ENCODE measurements at regions not wholly inside any gene's neighbourhood (a gene's known extent, or its start where the extent isn't known, plus 50 kb on each side); places are given as distances from the start of the nearest gene placed in this dataset.

DNA sequence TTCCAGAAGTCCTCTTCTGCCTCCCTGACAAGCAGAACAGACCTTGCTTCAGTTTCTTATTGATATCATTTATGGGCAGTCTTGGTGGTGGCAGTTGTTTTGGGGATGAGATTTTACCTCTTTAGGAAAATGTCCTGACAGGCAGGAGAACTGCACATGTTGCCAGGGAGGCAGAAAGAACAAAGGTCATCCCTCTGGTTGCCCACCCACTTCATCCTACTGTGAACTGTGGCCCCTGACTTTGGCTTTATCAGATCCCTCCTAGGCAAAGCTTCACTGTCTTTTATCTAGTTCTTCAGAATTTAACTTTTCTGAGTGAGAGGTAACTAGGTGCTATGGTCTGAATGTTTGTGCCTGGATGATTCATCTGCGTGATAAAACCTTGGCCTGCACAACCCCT is 2071.3 kb upstream of the CELF4 start:
- TF ChIP-seq, protein P1, sequence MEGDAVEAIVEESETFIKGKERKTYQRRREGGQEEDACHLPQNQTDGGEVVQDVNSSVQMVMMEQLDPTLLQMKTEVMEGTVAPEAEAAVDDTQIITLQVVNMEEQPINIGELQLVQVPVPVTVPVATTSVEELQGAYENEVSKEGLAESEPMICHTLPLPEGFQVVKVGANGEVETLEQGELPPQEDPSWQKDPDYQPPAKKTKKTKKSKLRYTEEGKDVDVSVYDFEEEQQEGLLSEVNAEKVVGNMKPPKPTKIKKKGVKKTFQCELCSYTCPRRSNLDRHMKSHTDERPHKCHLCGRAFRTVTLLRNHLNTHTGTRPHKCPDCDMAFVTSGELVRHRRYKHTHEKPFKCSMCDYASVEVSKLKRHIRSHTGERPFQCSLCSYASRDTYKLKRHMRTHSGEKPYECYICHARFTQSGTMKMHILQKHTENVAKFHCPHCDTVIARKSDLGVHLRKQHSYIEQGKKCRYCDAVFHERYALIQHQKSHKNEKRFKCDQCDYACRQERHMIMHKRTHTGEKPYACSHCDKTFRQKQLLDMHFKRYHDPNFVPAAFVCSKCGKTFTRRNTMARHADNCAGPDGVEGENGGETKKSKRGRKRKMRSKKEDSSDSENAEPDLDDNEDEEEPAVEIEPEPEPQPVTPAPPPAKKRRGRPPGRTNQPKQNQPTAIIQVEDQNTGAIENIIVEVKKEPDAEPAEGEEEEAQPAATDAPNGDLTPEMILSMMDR (conservative IDR thresholded peaks at IDR 0.05; ENCODE audit: low read depth): no peak
- no peak for DNase-seq (ENCODE audit: low spot score)
- ChIA-PET CTCF (no interaction called here), POLR2A (ENCODE audit: low non-redundant PET) (no interaction called here)
- no peak overlapping the region for H3K27ac ChIP-seq

DNA sequence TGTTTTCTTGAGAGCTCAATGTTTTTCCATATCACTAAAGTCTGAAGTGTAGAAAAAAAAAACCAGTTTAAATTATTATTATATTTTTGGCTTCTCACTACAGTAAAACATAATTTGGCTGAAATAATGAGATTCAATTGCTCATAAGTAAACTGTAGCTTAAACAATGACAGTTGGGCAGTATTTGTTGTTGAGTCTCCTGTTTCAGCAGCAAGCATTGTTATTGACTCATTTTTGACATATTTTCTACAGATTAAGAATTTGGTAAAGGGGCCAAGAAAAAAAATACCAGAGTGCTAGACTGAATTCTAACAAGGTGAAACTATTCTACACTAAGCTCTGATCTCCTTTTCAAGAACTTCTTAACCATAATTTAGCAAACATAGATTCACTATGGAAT is 2070.4 kb upstream of the CELF4 start:
- no peak for DNase-seq (ENCODE audit: low spot score)
- no peak overlapping the region for H3K27ac ChIP-seq
- POLR2A ChIA-PET (ENCODE audit: low non-redundant PET): no interaction called here
- CTCF ChIA-PET: no interaction called here
- TF ChIP-seq, protein P1 (conservative IDR thresholded peaks at IDR 0.05; ENCODE audit: low read depth): no peak

DNA sequence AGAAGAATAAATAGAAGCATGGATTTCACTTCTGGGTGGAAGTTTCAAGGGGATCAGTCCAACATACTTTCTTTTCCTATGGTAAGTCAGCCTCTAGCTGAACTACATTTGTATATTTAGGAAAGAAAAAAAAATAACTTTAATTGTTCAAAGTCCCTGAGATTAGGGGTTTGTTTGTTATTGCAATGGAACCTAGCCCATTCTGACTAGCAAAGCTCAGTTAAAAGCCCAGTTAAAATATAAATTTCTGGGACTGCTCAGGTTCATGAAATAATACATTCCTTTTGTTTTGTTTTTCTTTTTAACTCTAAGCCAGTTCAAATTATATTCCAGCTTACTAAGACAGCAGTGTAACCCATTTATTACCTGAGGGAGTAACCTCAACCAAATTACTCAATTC is 2069.6 kb upstream of the CELF4 start:
- TF ChIP-seq, protein P1 (conservative IDR thresholded peaks at IDR 0.05; ENCODE audit: low read depth): no peak
- ChIA-PET POLR2A (ENCODE audit: low non-redundant PET) (no interaction called here), CTCF (no interaction called here)
- DNase-seq (ENCODE audit: low spot score): no peak
- H3K27ac ChIP-seq: no peak overlapping the region

DNA sequence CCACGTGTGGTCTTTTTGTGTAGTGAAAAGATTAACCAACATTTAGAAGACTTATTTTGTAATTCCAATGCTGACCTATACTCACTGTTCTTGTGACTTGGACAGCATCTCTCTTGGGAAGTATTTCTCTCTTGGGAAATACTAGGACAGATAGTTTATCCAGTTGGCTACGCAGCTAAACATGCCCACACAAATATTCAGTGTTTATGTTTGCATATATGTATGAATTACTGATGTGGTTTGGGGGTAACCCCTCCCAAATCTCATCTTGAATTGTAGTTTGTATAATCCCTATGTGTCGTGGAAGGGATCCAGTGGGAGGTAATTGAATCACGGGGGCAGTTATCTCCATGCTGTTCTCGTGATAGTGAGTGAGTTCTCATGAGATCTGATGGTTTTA is 2062.3 kb upstream of the CELF4 start:
- ChIA-PET POLR2A (ENCODE audit: low non-redundant PET) (no interaction called here), CTCF (no interaction called here)
- no peak overlapping the region for H3K27ac ChIP-seq
- TF ChIP-seq, protein P1 (conservative IDR thresholded peaks at IDR 0.05; ENCODE audit: low read depth): no peak
- no peak for DNase-seq (ENCODE audit: low spot score)

DNA sequence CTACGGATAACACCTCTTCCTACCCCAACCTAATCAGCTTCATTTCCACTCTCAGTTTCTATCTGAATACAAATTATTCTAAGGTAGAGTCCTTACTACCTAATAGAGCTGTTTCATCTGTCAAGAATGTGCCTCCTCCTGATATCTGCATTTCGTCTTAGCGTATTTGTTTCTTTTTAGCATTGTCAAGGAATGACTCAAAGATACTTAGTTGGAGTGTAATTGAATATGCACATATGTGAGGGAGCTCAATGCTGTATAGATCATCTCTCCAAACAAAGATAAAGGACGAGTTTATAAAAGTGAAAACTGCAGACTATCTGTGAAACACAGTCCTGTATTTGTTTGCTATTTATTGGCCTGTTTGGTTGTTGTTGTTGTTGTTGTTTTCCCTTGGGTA is 2059.4 kb upstream of the CELF4 start:
- H3K27ac ChIP-seq: no peak overlapping the region
- ChIA-PET POLR2A (ENCODE audit: low non-redundant PET) (no interaction called here), CTCF (no interaction called here)
- TF ChIP-seq, protein P1 (conservative IDR thresholded peaks at IDR 0.05; ENCODE audit: low read depth): no peak
- peak; percentile 21 for DNase-seq (ENCODE audit: low spot score)

DNA sequence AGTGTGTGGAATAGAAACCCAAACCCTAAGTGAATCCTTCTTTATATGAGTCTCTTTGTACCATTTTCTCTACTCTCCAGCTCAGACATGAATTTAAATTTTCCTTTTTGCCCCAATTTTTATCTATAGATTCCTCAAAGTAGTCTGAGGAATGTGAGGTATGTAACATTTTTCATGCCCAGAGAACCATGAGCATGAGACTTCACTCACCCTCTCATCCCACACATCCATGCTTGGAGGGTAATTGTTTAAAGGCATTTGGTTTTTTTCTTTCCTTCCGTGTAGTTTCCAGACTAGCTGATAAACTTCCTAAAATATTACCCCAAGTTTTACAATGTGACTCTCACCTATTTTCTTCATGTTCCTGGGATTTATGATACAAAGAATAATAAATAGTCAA is 2056.8 kb upstream of the CELF4 start:
- ChIA-PET CTCF (no interaction called here), POLR2A (ENCODE audit: low non-redundant PET) (no interaction called here)
- TF ChIP-seq, protein P1 (conservative IDR thresholded peaks at IDR 0.05; ENCODE audit: low read depth): no peak
- H3K27ac ChIP-seq: no peak overlapping the region
- no peak for DNase-seq (ENCODE audit: low spot score)

DNA sequence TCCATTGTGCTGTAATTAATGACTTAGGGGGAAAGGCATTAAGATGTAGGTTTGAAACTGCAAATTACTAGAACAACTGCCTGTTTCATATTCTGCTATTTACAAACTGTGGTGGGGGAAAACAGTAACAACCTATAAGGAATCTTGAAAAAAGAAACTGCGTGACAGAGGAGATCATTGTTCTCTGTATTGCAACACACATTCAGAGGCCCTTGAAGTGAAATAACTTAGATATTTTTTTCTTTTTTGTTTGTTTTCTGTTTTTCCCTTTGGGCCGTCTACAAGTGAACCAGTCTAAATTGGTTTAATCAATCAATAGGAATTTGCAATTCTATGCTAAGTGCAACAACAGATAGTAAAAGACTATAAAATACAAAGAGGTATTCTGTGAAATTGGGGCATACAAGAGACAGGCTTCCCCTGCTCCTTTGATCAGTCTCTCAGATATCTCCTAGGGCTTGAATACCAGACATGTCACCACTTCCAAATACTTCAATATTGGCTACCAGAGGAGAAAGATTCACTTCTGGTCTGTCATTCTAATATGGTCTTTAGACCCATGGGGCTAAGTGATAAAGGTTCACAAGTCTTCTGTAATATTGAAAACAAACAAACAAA is 2055.1 kb upstream of the CELF4 start:
- POLR2A ChIA-PET (ENCODE audit: low non-redundant PET): no interaction called here
- TF ChIP-seq, protein P1 (conservative IDR thresholded peaks at IDR 0.05; ENCODE audit: low read depth): no peak
- CTCF ChIA-PET: no interaction called here
- H3K27ac ChIP-seq: no peak overlapping the region
- DNase-seq (ENCODE audit: low spot score): no peak

All from RWPE1 (cell line).